ENCODE measurements at regions not wholly inside any gene's neighbourhood (a gene's known extent, or its start where the extent isn't known, plus 50 kb on each side); places are given as distances from the start of the nearest gene placed in this dataset.

- DNase-seq (ENCODE audit: low read depth): no peak
- H3K4me3 ChIP-seq (ENCODE audit: low read depth, low read length): no peak overlapping the region
- TF ChIP-seq CTCF (conservative IDR thresholded peaks at IDR 0.05; ENCODE audit: low read depth, low read length): no peak
These were observed 95.5 kb upstream of the COL3A1 start for GRCh38 chr2:188878716-188879115.

GRCh38 chr2:188880740-188881139 is 93.4 kb upstream of the COL3A1 start:
- no peak for DNase-seq (ENCODE audit: low read depth)
- no peak for TF ChIP-seq CTCF (conservative IDR thresholded peaks at IDR 0.05; ENCODE audit: low read depth, low read length)
- H3K4me3 ChIP-seq (ENCODE audit: low read depth, low read length): no peak overlapping the region

GRCh38 chr2:188881434-188881833 is 92.7 kb upstream of the COL3A1 start:
- no peak for TF ChIP-seq CTCF (conservative IDR thresholded peaks at IDR 0.05; ENCODE audit: low read depth, low read length)
- no peak for DNase-seq (ENCODE audit: low read depth)

GRCh38 chr2:188884046-188884445 is 90.1 kb upstream of the COL3A1 start:
- no peak for DNase-seq (ENCODE audit: low read depth)
- H3K4me3 ChIP-seq (ENCODE audit: low read depth, low read length): no peak overlapping the region
- no peak for TF ChIP-seq CTCF (conservative IDR thresholded peaks at IDR 0.05; ENCODE audit: low read depth, low read length)

More at GRCh38 chr2:188881434-188881833, 92.7 kb upstream of the COL3A1 start:
- H3K4me3 ChIP-seq (ENCODE audit: low read depth, low read length): no peak overlapping the region

GRCh38 chr2:188884517-188884916 is 89.7 kb upstream of the COL3A1 start:
- DNase-seq (ENCODE audit: low read depth): no peak
- no peak for TF ChIP-seq CTCF (conservative IDR thresholded peaks at IDR 0.05; ENCODE audit: low read depth, low read length)
- no peak overlapping the region for H3K4me3 ChIP-seq (ENCODE audit: low read depth, low read length)

GRCh38 chr2:188889187-188889586 is 85.0 kb upstream of the COL3A1 start:
- no peak for DNase-seq (ENCODE audit: low read depth)
- no peak overlapping the region for H3K4me3 ChIP-seq (ENCODE audit: low read depth, low read length)
- no peak for TF ChIP-seq CTCF (conservative IDR thresholded peaks at IDR 0.05; ENCODE audit: low read depth, low read length)

- no peak for TF ChIP-seq CTCF (conservative IDR thresholded peaks at IDR 0.05; ENCODE audit: low read depth, low read length)
- no peak overlapping the region for H3K4me3 ChIP-seq (ENCODE audit: low read depth, low read length)
- DNase-seq (ENCODE audit: low read depth): no peak
These were observed 83.4 kb upstream of the COL3A1 start for GRCh38 chr2:188890755-188891154.

All from epithelial cell of proximal tubule (primary cell).